ENCODE measurements at regions not wholly inside any gene's neighbourhood (a gene's known extent, or its start where the extent isn't known, plus 50 kb on each side); places are given as distances from the start of the nearest gene placed in this dataset.

GRCh38 chr2:71943238-71944182, 204.2 kb downstream of the CYP26B1 start:
- Histone ChIP-seq H3K27ac (ENCODE audit: low read depth, low read length) (no peak overlapping the region), H3K4me3 (ENCODE audit: low read depth, low read length) (no peak overlapping the region), H3K9me3 (ENCODE audit: control insufficient read depth, insufficient read depth, low read depth, low read length) (no peaks in the 10 kb centered on the region), H3K4me1 (ENCODE audit: control insufficient read depth, insufficient read depth, low read length) (peaks cover 9% of the 10 kb centered on the region; the same call in 1 of the 2 replicates), H3K27me3 (ENCODE audit: control insufficient read depth, insufficient read depth, low read length) (no peaks in the 10 kb centered on the region), H3K36me3 (ENCODE audit: control insufficient read depth, insufficient read depth, low read length) (no peaks in the 10 kb centered on the region), H3K9ac (ENCODE audit: low read length) (no peak overlapping the region)

GRCh38 chr2:71941726-71942525, 205.7 kb downstream of the CYP26B1 start:
- H3K9me3 ChIP-seq (ENCODE audit: control insufficient read depth, insufficient read depth, low read depth, low read length): no peaks in the 10 kb centered on the region
- no peaks in the 10 kb centered on the region for H3K36me3 ChIP-seq (ENCODE audit: control insufficient read depth, insufficient read depth, low read length)
- no peak overlapping the region for H3K27ac ChIP-seq (ENCODE audit: low read depth, low read length)
- H3K4me3 ChIP-seq (ENCODE audit: low read depth, low read length): no peak overlapping the region
- peaks cover 9% of the 10 kb centered on the region; the same call in 1 of the 2 replicates for H3K4me1 ChIP-seq (ENCODE audit: control insufficient read depth, insufficient read depth, low read length)
- no peaks in the 10 kb centered on the region for H3K27me3 ChIP-seq (ENCODE audit: control insufficient read depth, insufficient read depth, low read length)
- no peak overlapping the region for H3K9ac ChIP-seq (ENCODE audit: low read length)

GRCh38 chr2:71940695-71941094, 207.0 kb downstream of the CYP26B1 start:
- Histone ChIP-seq H3K27me3 (ENCODE audit: control insufficient read depth, insufficient read depth, low read length) (no peaks in the 10 kb centered on the region; the same call in 1 of the 2 replicates), H3K9ac (ENCODE audit: low read length) (no peak overlapping the region), H3K4me3 (ENCODE audit: low read depth, low read length) (no peak overlapping the region), H3K4me1 (ENCODE audit: control insufficient read depth, insufficient read depth, low read length) (peaks cover 9% of the 10 kb centered on the region; the same call in 1 of the 2 replicates), H3K9me3 (ENCODE audit: control insufficient read depth, insufficient read depth, low read depth, low read length) (no peaks in the 10 kb centered on the region), H3K27ac (ENCODE audit: low read depth, low read length) (no peak overlapping the region), H3K36me3 (ENCODE audit: control insufficient read depth, insufficient read depth, low read length) (no peaks in the 10 kb centered on the region)

- H3K27ac ChIP-seq (ENCODE audit: low read depth, low read length): no peak overlapping the region
- H3K36me3 ChIP-seq (ENCODE audit: control insufficient read depth, insufficient read depth, low read length): no peaks in the 10 kb centered on the region
- no peaks in the 10 kb centered on the region; the same call in 1 of the 2 replicates for H3K27me3 ChIP-seq (ENCODE audit: control insufficient read depth, insufficient read depth, low read length)
- no peak overlapping the region for H3K9ac ChIP-seq (ENCODE audit: low read length)
- no peaks in the 10 kb centered on the region for H3K9me3 ChIP-seq (ENCODE audit: control insufficient read depth, insufficient read depth, low read depth, low read length)
- no peak overlapping the region for H3K4me3 ChIP-seq (ENCODE audit: low read depth, low read length)
- H3K4me1 ChIP-seq (ENCODE audit: control insufficient read depth, insufficient read depth, low read length): peaks cover 9% of the 10 kb centered on the region; the same call in 1 of the 2 replicates
Observed at GRCh38 chr2:71939588-71940535, 207.8 kb downstream of the CYP26B1 start.

- no peak overlapping the region for H3K9ac ChIP-seq (ENCODE audit: low read length)
- no peaks in the 10 kb centered on the region for H3K9me3 ChIP-seq (ENCODE audit: control insufficient read depth, insufficient read depth, low read depth, low read length)
- H3K27ac ChIP-seq (ENCODE audit: low read depth, low read length): no peak overlapping the region
- H3K27me3 ChIP-seq (ENCODE audit: control insufficient read depth, insufficient read depth, low read length): no peaks in the 10 kb centered on the region; the same call in 1 of the 2 replicates
- H3K4me1 ChIP-seq (ENCODE audit: control insufficient read depth, insufficient read depth, low read length): peaks cover 3% of the 10 kb centered on the region; the same call in 1 of the 2 replicates
- no peak overlapping the region for H3K4me3 ChIP-seq (ENCODE audit: low read depth, low read length)
- H3K36me3 ChIP-seq (ENCODE audit: control insufficient read depth, insufficient read depth, low read length): no peaks in the 10 kb centered on the region
Observed at GRCh38 chr2:71938659-71939587, 208.7 kb downstream of the CYP26B1 start.

- H3K9me3 ChIP-seq (ENCODE audit: control insufficient read depth, insufficient read depth, low read depth, low read length): no peaks in the 10 kb centered on the region
Observed at GRCh38 chr2:71938108-71938507, 209.6 kb downstream of the CYP26B1 start.

GRCh38 chr2:71937396-71937795, 210.3 kb downstream of the CYP26B1 start:
- Histone ChIP-seq H3K9ac (ENCODE audit: low read length) (no peak overlapping the region), H3K9me3 (ENCODE audit: control insufficient read depth, insufficient read depth, low read depth, low read length) (no peaks in the 10 kb centered on the region), H3K27me3 (ENCODE audit: control insufficient read depth, insufficient read depth, low read length) (no peaks in the 10 kb centered on the region; the same call in 1 of the 2 replicates), H3K36me3 (ENCODE audit: control insufficient read depth, insufficient read depth, low read length) (no peaks in the 10 kb centered on the region), H3K27ac (ENCODE audit: low read depth, low read length) (no peak overlapping the region), H3K4me3 (ENCODE audit: low read depth, low read length) (no peak overlapping the region), H3K4me1 (ENCODE audit: control insufficient read depth, insufficient read depth, low read length) (no peaks in the 10 kb centered on the region)

More at GRCh38 chr2:71938108-71938507, 209.6 kb downstream of the CYP26B1 start:
- no peak overlapping the region for H3K27ac ChIP-seq (ENCODE audit: low read depth, low read length)
- no peak overlapping the region for H3K9ac ChIP-seq (ENCODE audit: low read length)
- no peaks in the 10 kb centered on the region for H3K36me3 ChIP-seq (ENCODE audit: control insufficient read depth, insufficient read depth, low read length)
- H3K4me1 ChIP-seq (ENCODE audit: control insufficient read depth, insufficient read depth, low read length): no peaks in the 10 kb centered on the region
- H3K4me3 ChIP-seq (ENCODE audit: low read depth, low read length): no peak overlapping the region
- H3K27me3 ChIP-seq (ENCODE audit: control insufficient read depth, insufficient read depth, low read length): no peaks in the 10 kb centered on the region; the same call in 1 of the 2 replicates

- H3K27ac ChIP-seq (ENCODE audit: low read depth, low read length): no peak overlapping the region
- H3K9me3 ChIP-seq (ENCODE audit: control insufficient read depth, insufficient read depth, low read depth, low read length): no peaks in the 10 kb centered on the region
- H3K36me3 ChIP-seq (ENCODE audit: control insufficient read depth, insufficient read depth, low read length): no peaks in the 10 kb centered on the region
- no peaks in the 10 kb centered on the region; the same call in 1 of the 2 replicates for H3K27me3 ChIP-seq (ENCODE audit: control insufficient read depth, insufficient read depth, low read length)
- H3K9ac ChIP-seq (ENCODE audit: low read length): no peak overlapping the region
- no peaks in the 10 kb centered on the region for H3K4me1 ChIP-seq (ENCODE audit: control insufficient read depth, insufficient read depth, low read length)
- H3K4me3 ChIP-seq (ENCODE audit: low read depth, low read length): no peak overlapping the region
Observed at GRCh38 chr2:71936076-71937030, 211.3 kb downstream of the CYP26B1 start.

All from HUES6 (cell line).